ENCODE measurements at regions not wholly inside any gene's neighbourhood (a gene's known extent, or its start where the extent isn't known, plus 50 kb on each side); places are given as distances from the start of the nearest gene placed in this dataset.

DNA sequence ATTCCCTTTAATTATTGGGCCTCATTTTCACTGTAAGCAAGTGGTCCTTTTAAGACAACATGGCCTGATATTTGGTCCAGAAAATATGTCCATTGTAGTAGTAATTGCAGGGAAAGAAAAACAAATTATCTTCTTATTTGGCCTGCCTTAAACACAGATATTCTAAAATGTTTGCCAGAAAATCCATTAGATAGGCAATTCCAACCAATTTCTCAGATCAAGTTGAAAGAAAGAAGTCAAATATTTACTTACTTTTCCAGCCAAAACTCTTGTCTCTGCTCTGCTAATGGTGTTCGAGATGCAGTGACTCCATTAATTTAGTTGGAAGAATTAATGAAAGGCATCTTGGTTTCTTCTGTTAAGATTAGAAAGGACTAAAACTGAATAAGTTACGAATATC lies 757.3 kb upstream of the IGFBP3 start:
- peaks cover 2% of the 10 kb centered on the region for H3K9me3 Mint-ChIP-seq (ENCODE audit: insufficient read depth)
- no peak for ATAC-seq (ENCODE audit: low read depth)
- Histone ChIP-seq H3K9me3 (ENCODE audit: control extremely low read depth in 1 of 3, control insufficient read depth in 2 of 3, insufficient read depth in 1 of 3, low read length in 2 of 3) (no peaks in the 10 kb centered on the region), H3K36me3 (replicated peaks in 1 of 2; ENCODE audit: control extremely low read depth in 1 of 2, control insufficient read depth in 1 of 2, extremely low read depth in 1 of 2, insufficient read depth in 2 of 2, low read length in 1 of 2) (no peaks in the 10 kb centered on the region), H4K20me1 (ENCODE audit: control insufficient read depth, insufficient read depth, low read length, poor library complexity, severe bottlenecking) (no peaks in the 10 kb centered on the region), H2AFZ (ENCODE audit: insufficient read depth, low read depth, low read length, poor library complexity, severe bottlenecking) (no peak overlapping the region), H3K9ac (ENCODE audit: low read length) (no peak overlapping the region), H3K27me3 (replicated peaks in 1 of 4; ENCODE audit: control extremely low read depth in 1 of 4, control insufficient read depth in 3 of 4, insufficient read depth in 4 of 4, low read length in 3 of 4) (no peaks in the 10 kb centered on the region), H3K4me3 (ENCODE audit: control extremely low read depth in 1 of 5, extremely low read depth in 1 of 5, insufficient read depth in 1 of 5, low read depth in 2 of 5, low read length in 4 of 5) (no peak overlapping the region), H3K4me2 (replicated peaks; ENCODE audit: low read depth, low read length, poor library complexity, severe bottlenecking) (no peak overlapping the region), H3K4me1 (ENCODE audit: control insufficient read depth in 2 of 2, insufficient read depth in 2 of 2, low read length in 2 of 2) (no peaks in the 10 kb centered on the region), H3K79me2 (ENCODE audit: control insufficient read depth, insufficient read depth, low read length) (no peaks in the 10 kb centered on the region), H3K27ac (ENCODE audit: low read length in 2 of 2) (no peak overlapping the region)
- ChIA-PET CTCF (no interaction called here), POLR2A (no interaction called here)
- intact Hi-C loops (cut with micrococcal nuclease), result no loop called here
- H3K4me3 Mint-ChIP-seq, result no peak overlapping the region
- DNase-seq, result no peak
- TF ChIP-seq EZH2 (IDR thresholded peaks at IDR 0.05; ENCODE audit: borderline replicate concordance, insufficient read depth, low read depth, low read length, poor library complexity, severe bottlenecking) (no peak), CTCF (IDR thresholded peaks at IDR 0.05) (no peak)
- no peaks in the 10 kb centered on the region for H3K4me1 Mint-ChIP-seq
- no CpG with 5 or more reads among the region's 2 CpGs for WGBS (ENCODE audit: insufficient coverage)
- H3K27me3 Mint-ChIP-seq, result peaks cover 1% of the 10 kb centered on the region
- H3K27ac Mint-ChIP-seq, result no peak overlapping the region

DNA sequence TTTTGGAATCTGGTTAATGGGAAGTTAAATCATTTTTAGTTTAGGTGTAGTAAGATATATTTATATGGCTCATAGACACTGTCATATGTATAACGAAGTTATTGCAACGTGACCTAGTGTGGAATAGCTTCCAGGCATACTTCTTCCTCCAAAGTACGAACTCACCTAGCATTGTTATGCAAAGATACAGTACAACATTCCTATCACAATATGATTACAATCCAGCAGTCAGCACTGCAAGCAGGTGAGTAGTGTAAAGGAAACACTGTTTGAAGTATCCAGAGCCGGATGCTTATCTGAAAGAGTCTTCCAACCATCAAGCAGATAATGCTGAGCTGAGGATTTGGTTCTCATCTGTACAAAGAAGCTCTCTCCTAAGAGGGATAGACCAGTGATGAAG lies 754.4 kb upstream of the IGFBP3 start:
- Histone ChIP-seq H4K20me1 (ENCODE audit: control insufficient read depth, insufficient read depth, low read length, poor library complexity, severe bottlenecking) (no peaks in the 10 kb centered on the region), H2AFZ (ENCODE audit: insufficient read depth, low read depth, low read length, poor library complexity, severe bottlenecking) (no peak overlapping the region), H3K9ac (ENCODE audit: low read length) (no peak overlapping the region), H3K27ac (ENCODE audit: low read length in 2 of 2) (no peak overlapping the region), H3K36me3 (replicated peaks in 1 of 2; ENCODE audit: control extremely low read depth in 1 of 2, control insufficient read depth in 1 of 2, extremely low read depth in 1 of 2, insufficient read depth in 2 of 2, low read length in 1 of 2) (no peaks in the 10 kb centered on the region), H3K4me1 (ENCODE audit: control insufficient read depth in 2 of 2, insufficient read depth in 2 of 2, low read length in 2 of 2) (no peaks in the 10 kb centered on the region), H3K4me3 (ENCODE audit: control extremely low read depth in 1 of 5, extremely low read depth in 1 of 5, insufficient read depth in 1 of 5, low read depth in 2 of 5, low read length in 4 of 5) (no peak overlapping the region), H3K27me3 (replicated peaks in 1 of 4; ENCODE audit: control extremely low read depth in 1 of 4, control insufficient read depth in 3 of 4, insufficient read depth in 4 of 4, low read length in 3 of 4) (no peaks in the 10 kb centered on the region), H3K4me2 (replicated peaks; ENCODE audit: low read depth, low read length, poor library complexity, severe bottlenecking) (no peak overlapping the region), H3K79me2 (ENCODE audit: control insufficient read depth, insufficient read depth, low read length) (no peaks in the 10 kb centered on the region), H3K9me3 (ENCODE audit: control extremely low read depth in 1 of 3, control insufficient read depth in 2 of 3, insufficient read depth in 1 of 3, low read length in 2 of 3) (no peaks in the 10 kb centered on the region)
- CTCF ChIA-PET, result no interaction called here
- ATAC-seq (ENCODE audit: low read depth), result no peak
- H3K9me3 Mint-ChIP-seq (ENCODE audit: insufficient read depth), result no peaks in the 10 kb centered on the region
- TF ChIP-seq EZH2 (IDR thresholded peaks at IDR 0.05; ENCODE audit: borderline replicate concordance, insufficient read depth, low read depth, low read length, poor library complexity, severe bottlenecking), result no peak
- TF ChIP-seq CTCF (IDR thresholded peaks at IDR 0.05), result no peak
- POLR2A ChIA-PET, result no interaction called here
- H3K4me3 Mint-ChIP-seq, result no peak overlapping the region
- intact Hi-C loops (cut with micrococcal nuclease), result no loop called here
- 100% methylated on average over 1 of the region's 4 CpGs for WGBS (ENCODE audit: insufficient coverage)
- H3K27me3 Mint-ChIP-seq, result peaks cover 3% of the 10 kb centered on the region
- no peaks in the 10 kb centered on the region for H3K4me1 Mint-ChIP-seq
- DNase-seq, result no peak
- H3K27ac Mint-ChIP-seq, result no peak overlapping the region
